ENCODE measurements at regions not wholly inside any gene's neighbourhood (a gene's known extent, or its start where the extent isn't known, plus 50 kb on each side); places are given as distances from the start of the nearest gene placed in this dataset.

- TF ChIP-seq, protein P1, sequence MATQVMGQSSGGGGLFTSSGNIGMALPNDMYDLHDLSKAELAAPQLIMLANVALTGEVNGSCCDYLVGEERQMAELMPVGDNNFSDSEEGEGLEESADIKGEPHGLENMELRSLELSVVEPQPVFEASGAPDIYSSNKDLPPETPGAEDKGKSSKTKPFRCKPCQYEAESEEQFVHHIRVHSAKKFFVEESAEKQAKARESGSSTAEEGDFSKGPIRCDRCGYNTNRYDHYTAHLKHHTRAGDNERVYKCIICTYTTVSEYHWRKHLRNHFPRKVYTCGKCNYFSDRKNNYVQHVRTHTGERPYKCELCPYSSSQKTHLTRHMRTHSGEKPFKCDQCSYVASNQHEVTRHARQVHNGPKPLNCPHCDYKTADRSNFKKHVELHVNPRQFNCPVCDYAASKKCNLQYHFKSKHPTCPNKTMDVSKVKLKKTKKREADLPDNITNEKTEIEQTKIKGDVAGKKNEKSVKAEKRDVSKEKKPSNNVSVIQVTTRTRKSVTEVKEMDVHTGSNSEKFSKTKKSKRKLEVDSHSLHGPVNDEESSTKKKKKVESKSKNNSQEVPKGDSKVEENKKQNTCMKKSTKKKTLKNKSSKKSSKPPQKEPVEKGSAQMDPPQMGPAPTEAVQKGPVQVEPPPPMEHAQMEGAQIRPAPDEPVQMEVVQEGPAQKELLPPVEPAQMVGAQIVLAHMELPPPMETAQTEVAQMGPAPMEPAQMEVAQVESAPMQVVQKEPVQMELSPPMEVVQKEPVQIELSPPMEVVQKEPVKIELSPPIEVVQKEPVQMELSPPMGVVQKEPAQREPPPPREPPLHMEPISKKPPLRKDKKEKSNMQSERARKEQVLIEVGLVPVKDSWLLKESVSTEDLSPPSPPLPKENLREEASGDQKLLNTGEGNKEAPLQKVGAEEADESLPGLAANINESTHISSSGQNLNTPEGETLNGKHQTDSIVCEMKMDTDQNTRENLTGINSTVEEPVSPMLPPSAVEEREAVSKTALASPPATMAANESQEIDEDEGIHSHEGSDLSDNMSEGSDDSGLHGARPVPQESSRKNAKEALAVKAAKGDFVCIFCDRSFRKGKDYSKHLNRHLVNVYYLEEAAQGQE (IDR thresholded peaks at IDR 0.05; ENCODE audit: insufficient read depth in 1 of 2, low read depth in 2 of 2, low read length in 2 of 2), result no peak
- TF ChIP-seq SIN3A (IDR thresholded peaks at IDR 0.05; ENCODE audit: borderline replicate concordance, insufficient read depth, low read length), result no peak
- no peak for TF ChIP-seq FOXP2 (optimal IDR thresholded peaks at IDR 0.05; ENCODE audit: borderline replicate concordance, extremely low read depth, extremely low read length, insufficient read depth)
- no peak for TF ChIP-seq POLR2AphosphoS5 (IDR thresholded peaks at IDR 0.05; ENCODE audit: low read depth, low read length)
- no peak for TF ChIP-seq TAF1 (IDR thresholded peaks at IDR 0.05; ENCODE audit: borderline replicate concordance, insufficient read depth, low read length)
Measured at GRCh38 chr15:93631958-93632618, 543.1 kb upstream of the RGMA start.

GRCh38 chr15:93619597-93619996 lies 530.6 kb upstream of the RGMA start:
- TF ChIP-seq TAF1 (IDR thresholded peaks at IDR 0.05; ENCODE audit: borderline replicate concordance, insufficient read depth, low read length) (no peak), POLR2AphosphoS5 (IDR thresholded peaks at IDR 0.05; ENCODE audit: low read depth, low read length) (no peak), SIN3A (IDR thresholded peaks at IDR 0.05; ENCODE audit: borderline replicate concordance, insufficient read depth, low read length) (no peak), FOXP2 (optimal IDR thresholded peaks at IDR 0.05; ENCODE audit: borderline replicate concordance, extremely low read depth, extremely low read length, insufficient read depth) (no peak)
- TF ChIP-seq, protein P1 (IDR thresholded peaks at IDR 0.05; ENCODE audit: insufficient read depth in 1 of 2, low read depth in 2 of 2, low read length in 2 of 2), result no peak

DNA sequence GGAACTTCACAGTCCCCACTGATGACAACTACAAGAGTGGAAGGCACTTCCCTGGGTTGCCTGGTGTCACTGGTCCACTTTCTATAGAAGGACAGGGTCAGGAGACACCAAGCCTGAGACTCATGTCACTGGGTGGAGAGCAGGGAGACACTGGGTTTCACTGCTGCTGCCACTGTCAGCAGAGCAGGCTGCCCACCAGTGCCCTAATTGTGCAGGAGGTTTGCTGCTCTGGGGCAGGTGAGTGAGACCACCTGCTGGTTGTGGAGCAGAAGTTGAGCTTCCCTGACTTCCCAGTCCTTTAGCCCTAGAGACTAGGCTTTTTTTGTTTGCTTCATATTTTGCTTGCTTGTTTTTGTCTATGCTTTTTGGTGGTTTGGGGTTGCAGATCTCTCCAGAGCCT lies 528.4 kb upstream of the RGMA start:
- TF ChIP-seq FOXP2 (optimal IDR thresholded peaks at IDR 0.05; ENCODE audit: borderline replicate concordance, extremely low read depth, extremely low read length, insufficient read depth) (no peak), TAF1 (IDR thresholded peaks at IDR 0.05; ENCODE audit: borderline replicate concordance, insufficient read depth, low read length) (no peak), POLR2AphosphoS5 (IDR thresholded peaks at IDR 0.05; ENCODE audit: low read depth, low read length) (no peak), SIN3A (IDR thresholded peaks at IDR 0.05; ENCODE audit: borderline replicate concordance, insufficient read depth, low read length) (no peak)
- TF ChIP-seq, protein P1 (IDR thresholded peaks at IDR 0.05; ENCODE audit: insufficient read depth in 1 of 2, low read depth in 2 of 2, low read length in 2 of 2), result no peak

- TF ChIP-seq POLR2AphosphoS5 (IDR thresholded peaks at IDR 0.05; ENCODE audit: low read depth, low read length), result no peak
- no peak for TF ChIP-seq FOXP2 (optimal IDR thresholded peaks at IDR 0.05; ENCODE audit: borderline replicate concordance, extremely low read depth, extremely low read length, insufficient read depth)
- no peak for TF ChIP-seq TAF1 (IDR thresholded peaks at IDR 0.05; ENCODE audit: borderline replicate concordance, insufficient read depth, low read length)
- TF ChIP-seq, protein P1 (IDR thresholded peaks at IDR 0.05; ENCODE audit: insufficient read depth in 1 of 2, low read depth in 2 of 2, low read length in 2 of 2), result no peak
- no peak for TF ChIP-seq SIN3A (IDR thresholded peaks at IDR 0.05; ENCODE audit: borderline replicate concordance, insufficient read depth, low read length)
Measured at GRCh38 chr15:93614386-93615104, 525.5 kb upstream of the RGMA start.

All from PFSK-1 (cell line).